Heart right ventricle (tissue), 16 donors: ENCODE measurements at regions not wholly inside any gene's neighbourhood (a gene's known extent, or its start where the extent isn't known, plus 50 kb on each side); places are given as distances from the start of the nearest gene placed in this dataset.

Source experiments
- ATAC-seq, 8 donors: fragments of 200-7000 bp; cut with Tn5 transposase; one replicate each; pipeline ENCODE4 v1.9.1; 2020; ENCODE audit warnings: mild to moderate bottlenecking in 8 of 8, moderate library complexity in 8 of 8, moderate number of reproducible peaks in 1 of 8
- DNase-seq, 2 donors: peaks; one replicate each; pipeline ENCODE4 v3.0.0-alpha.2; 2020
- H3K27ac ChIP-seq, 10 donors: fragments of 200-600 bp; sonication (generic) in 2 of 10; one replicate each; pipeline versions ENCODE4 v1.5.0 to v1.8.0; 2020 to 2022; ENCODE audit warnings: mild to moderate bottlenecking in 3 of 10
- H3K27me3 ChIP-seq, 7 donors: fragments of 200-600 bp; one replicate each; pipeline ENCODE4 v1.8.0; 2021 to 2022; ENCODE audit warnings: mild to moderate bottlenecking in 2 of 7
- H3K36me3 ChIP-seq, 9 donors: fragments of 200-600 bp; sonication (generic) in 1 of 9; one replicate each; pipeline versions ENCODE4 v1.5.0 to v1.8.0; 2020 to 2022; ENCODE audit warnings: mild to moderate bottlenecking in 2 of 9
- H3K4me1 ChIP-seq, 9 donors: fragments of 200-600 bp; sonication (generic) in 1 of 9; one replicate each; pipeline versions ENCODE4 v1.5.0 to v1.8.0; 2020 to 2022; ENCODE audit warnings: mild to moderate bottlenecking in 4 of 9
- H3K4me3 ChIP-seq, 10 donors: fragments of 200-600 bp; sonication (generic) in 2 of 10; one replicate each; pipeline versions ENCODE4 v1.5.0 to v1.8.0; 2020 to 2022; ENCODE audit warnings: mild to moderate bottlenecking in 7 of 10, moderate library complexity in 2 of 10
- H3K9me3 ChIP-seq, 11 donors: fragments of 200-600 bp in 10 of 11; sonication (generic) in 2 of 11; one replicate each; pipeline versions ENCODE4 v1.5.0 to v1.8.0; 2013 to 2022; ENCODE audit warnings: mild to moderate bottlenecking in 2 of 11, control low read depth in 1 of 11, moderate library complexity in 1 of 11
- CTCF ChIP-seq, 9 donors: fragments of 200-600 bp; sonication (generic) in 2 of 9; IDR thresholded peaks; one replicate each; pipeline versions ENCODE4 v1.5.0 to v1.8.0; 2021 to 2022; ENCODE audit warnings: antibody characterized with exemption in 9 of 9, mild to moderate bottlenecking in 5 of 9, moderate library complexity in 1 of 9
- WGBS, 2 donors: extraction: QIAGEN DNeasy Blood & Tissue Kit; methylation state at CpG; one replicate each; pipeline ENCODE4 v1.1.7; 2013; ENCODE audit warnings: inconsistent platforms in 1 of 2; 5-methylcytosine and 5-hydroxymethylcytosine counted together
- intact Hi-C, 10 donors: fragments of 100-400 bp; cut with DNase I; formaldehyde crosslinking; loops; one replicate each; pipeline versions ENCODE4 v1.11.1 to v1.14.2; 2022
- donor health status: Arrhythmogenic right ventricular cardiomyopathy.
- donor health status: ischemic (EF 13 %, LVEDD 7.1; RV severe dilation, severe dysfunction).
- donor health status: healthy with polysubstance abuse.
- donor health status: DM: no; HTN: yes; CAD: no.
- donor health status: DM: no; HTN: no; CAD: no.
- donor health status: ischemic (EF 25% LVEDD 6.9; RV normal size, moderate dysfunction).
- donor health status: ischemic (EF 25% LVEDD 5.7; RV mildly dilated, moderate dysfunction).
- donor health status: healthy.
- donor health status: DM: yes; HTN: yes; CAD: no.
- donor health status: Ischemic cardiomyopathy.
- donor health status: ischemic (EF 35%, LVEDD 5.7; RV mildly dilated, moderate dysfunction).
- donor health status: nonischemic (EF 11% LVEDD 7.7; RV severe dilation, severe dysfunction).
- donor health status: DM: yes; HTN: yes; CAD: no.
- donor health status: PGD.
- donor health status: ischemic (EF 29% LVEDD 5.4; RV normal size, mild dysfunction).
- donor health status: nonischemic (EF 23%, LVEDD 6.1; RV moderate dilation, normal function).

GRCh38 chr12:84723988-84724387 lies 188.6 kb downstream of the SLC6A15 start:
- H3K36me3 ChIP-seq = no peaks in the 10 kb centered on the region
- TF ChIP-seq CTCF (IDR thresholded peaks at IDR 0.05) = no peak
- H3K4me3 ChIP-seq = no peak overlapping the region
- no peaks in the 10 kb centered on the region for H3K9me3 ChIP-seq
- H3K27ac ChIP-seq = no peak overlapping the region
- no peaks in the 10 kb centered on the region for H3K27me3 ChIP-seq
- intact Hi-C loops = no loop called here
- WGBS, 2 donors = 61 to 82% methylated on average over 2 of the region's 2 CpGs
- DNase-seq (no peak), ATAC-seq (no peak)
- H3K4me1 ChIP-seq = no peaks in the 10 kb centered on the region

- H3K36me3 ChIP-seq = no peaks in the 10 kb centered on the region
- DNase-seq (no peak), ATAC-seq (no peak)
- no peak overlapping the region for H3K4me3 ChIP-seq
- no peaks in the 10 kb centered on the region for H3K9me3 ChIP-seq
- TF ChIP-seq CTCF (IDR thresholded peaks at IDR 0.05) = no peak
- H3K27ac ChIP-seq = no peak overlapping the region
- intact Hi-C loops = no loop called here
- WGBS, 2 donors = 55 to 58% methylated on average over 1 of the region's 1 CpG
- no peaks in the 10 kb centered on the region for H3K4me1 ChIP-seq
- H3K27me3 ChIP-seq = no peaks in the 10 kb centered on the region
Measured at GRCh38 chr12:84719997-84720396, 192.6 kb downstream of the SLC6A15 start.

- H3K9me3 ChIP-seq = no peaks in the 10 kb centered on the region
- intact Hi-C loops = no loop called here
- H3K4me1 ChIP-seq = no peaks in the 10 kb centered on the region
Measured at GRCh38 chr12:84718906-84719305, 193.7 kb downstream of the SLC6A15 start.

GRCh38 chr12:84712747-84713146 lies 199.9 kb downstream of the SLC6A15 start:
- 75 to 77% methylated on average over 4 of the region's 4 CpGs for WGBS, 2 donors
- Histone ChIP-seq H3K27me3 (no peaks in the 10 kb centered on the region), H3K4me3 (no peak overlapping the region), H3K9me3 (no peaks in the 10 kb centered on the region), H3K36me3 (no peaks in the 10 kb centered on the region), H3K4me1 (no peaks in the 10 kb centered on the region), H3K27ac (no peak overlapping the region)
- no peak for DNase-seq
- no peak for TF ChIP-seq CTCF (IDR thresholded peaks at IDR 0.05)
- intact Hi-C loops = no loop called here
- ATAC-seq = no peak

More at GRCh38 chr12:84718906-84719305, 193.7 kb downstream of the SLC6A15 start:
- no peak overlapping the region for H3K27ac ChIP-seq
- H3K27me3 ChIP-seq = no peaks in the 10 kb centered on the region
- H3K4me3 ChIP-seq = no peak overlapping the region
- ATAC-seq (no peak), DNase-seq (no peak)
- TF ChIP-seq CTCF (IDR thresholded peaks at IDR 0.05) = no peak
- H3K36me3 ChIP-seq = no peaks in the 10 kb centered on the region

- Histone ChIP-seq H3K9me3 (no peaks in the 10 kb centered on the region), H3K27me3 (no peaks in the 10 kb centered on the region), H3K27ac (no peak overlapping the region), H3K36me3 (no peaks in the 10 kb centered on the region), H3K4me3 (no peak overlapping the region), H3K4me1 (no peaks in the 10 kb centered on the region)
- no peak for ATAC-seq
- TF ChIP-seq CTCF (IDR thresholded peaks at IDR 0.05) = no peak
- no peak for DNase-seq
- intact Hi-C loops = no loop called here
Measured at GRCh38 chr12:84706374-84706773, 206.2 kb downstream of the SLC6A15 start.
